Smooth muscle cell (in vitro differentiated cells): ENCODE measurements at regions not wholly inside any gene's neighbourhood (a gene's known extent, or its start where the extent isn't known, plus 50 kb on each side); places are given as distances from the start of the nearest gene placed in this dataset.

Source experiments
- DNase-seq: peaks from one replicate; lab custom pipeline; 2025; ENCODE audit not compliant: unreplicated experiment; lab: John Stamatoyannopoulos, UW
- H2AFZ ChIP-seq: fragments of 200-600 bp; sonication (generic); 2 replicates; pipeline ENCODE4 v1.6.0; 2016; ENCODE audit warnings: antibody characterized with exemption, low read depth, mild to moderate bottlenecking
- H3F3A ChIP-seq: fragments of 200-600 bp; sonication (generic); 2 replicates; pipeline ENCODE4 v1.6.0; 2017; ENCODE audit warnings: antibody characterized with exemption, low read depth
- H3K27ac ChIP-seq: fragments of 200-600 bp; sonication (generic); 2 replicates; pipeline ENCODE4 v1.5.1; 2016; ENCODE audit warnings: low read depth, mild to moderate bottlenecking
- H3K27me3 ChIP-seq: fragments of 200-600 bp; sonication (generic); 2 replicates; pipeline ENCODE4 v1.6.1; 2016; ENCODE audit warnings: low read depth, mild to moderate bottlenecking
- H3K36me3 ChIP-seq: fragments of 200-600 bp; sonication (generic); 2 replicates; pipeline ENCODE4 v1.5.1; 2016; ENCODE audit warnings: low read depth
- H3K4me1 ChIP-seq: fragments of 200-600 bp; sonication (generic); 2 replicates; pipeline ENCODE4 v1.5.1; 2016; ENCODE audit warnings: low read depth
- H3K4me2 ChIP-seq: fragments of 200-600 bp; sonication (generic); 2 replicates; pipeline ENCODE4 v1.6.0; 2016; ENCODE audit warnings: mild to moderate bottlenecking
- H3K4me3 ChIP-seq: fragments of 200-600 bp; sonication (generic); 2 replicates; pipeline ENCODE4 v1.5.1; 2016; ENCODE audit warnings: mild to moderate bottlenecking
- H3K79me2 ChIP-seq: fragments of 200-600 bp; sonication (generic); 2 replicates; pipeline ENCODE4 v1.6.0; 2016; ENCODE audit warnings: low read depth, mild to moderate bottlenecking
- H3K9ac ChIP-seq: fragments of 200-600 bp; sonication (generic); 2 replicates; pipeline ENCODE4 v1.6.0; 2016; ENCODE audit warnings: low read depth
- H3K9me3 ChIP-seq: fragments of 200-600 bp; sonication (generic); replicated peaks from 2 replicates; pipeline ENCODE4 v1.5.1; 2016; ENCODE audit warnings: low read depth
- H4K20me1 ChIP-seq: fragments of 200-600 bp; sonication (generic); 2 replicates; pipeline ENCODE4 v1.6.0; 2016; ENCODE audit warnings: low read depth
- CTCF ChIP-seq: fragments of 200-600 bp; sonication (generic); IDR thresholded peaks from 2 replicates; pipeline ENCODE4 v1.5.1; 2017; ENCODE audit warnings: borderline replicate concordance, mild to moderate bottlenecking, antibody characterized with exemption; ENCODE audit not compliant: insufficient read depth, poor library complexity, severe bottlenecking
- WGBS: methylation state at CpG from one replicate; pipeline ENCODE4 v1.1.7; 2016; ENCODE audit warnings: low lambda C conversion rate; 5-methylcytosine and 5-hydroxymethylcytosine counted together

DNA sequence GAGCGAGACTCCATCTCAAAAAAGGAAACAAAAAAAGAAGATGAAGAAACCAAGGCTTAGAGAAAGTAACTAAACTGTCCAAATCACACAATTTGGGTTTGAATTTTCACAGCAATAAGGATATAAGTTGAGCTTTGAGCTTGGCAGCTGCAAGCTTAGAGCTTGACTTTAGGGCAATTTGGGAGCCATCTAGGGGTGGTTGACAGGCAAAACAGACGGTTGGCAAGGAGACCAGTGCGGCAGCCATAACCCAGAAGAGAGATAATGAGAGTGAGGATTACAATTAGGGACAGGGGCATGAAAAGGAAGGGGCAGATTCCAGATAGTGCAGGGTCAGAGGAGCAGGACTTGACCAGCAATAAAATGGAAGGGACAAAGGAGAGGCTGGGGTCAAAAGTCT, 382.2 kb upstream of the HNRNPA3 start:
- no peaks in the 10 kb centered on the region for H3K4me1 ChIP-seq
- H3K9me3 ChIP-seq, result no peaks in the 10 kb centered on the region
- no peak overlapping the region for H3K9ac ChIP-seq
- DNase-seq, result no peak
- TF ChIP-seq CTCF, result no peak
- no peak overlapping the region for H3K27ac ChIP-seq
- WGBS, result 55% methylated on average over 3 of the region's 3 CpGs
- no peak overlapping the region for H3K4me2 ChIP-seq
- H3K36me3 ChIP-seq, result no peaks in the 10 kb centered on the region
- H3F3A ChIP-seq, result no peaks in the 10 kb centered on the region
- no peak overlapping the region for H3K4me3 ChIP-seq
- no peak overlapping the region for H2AFZ ChIP-seq
- peaks cover 20% of the 10 kb centered on the region for H3K27me3 ChIP-seq
- no peaks in the 10 kb centered on the region for H4K20me1 ChIP-seq
- H3K79me2 ChIP-seq, result no peaks in the 10 kb centered on the region

DNA sequence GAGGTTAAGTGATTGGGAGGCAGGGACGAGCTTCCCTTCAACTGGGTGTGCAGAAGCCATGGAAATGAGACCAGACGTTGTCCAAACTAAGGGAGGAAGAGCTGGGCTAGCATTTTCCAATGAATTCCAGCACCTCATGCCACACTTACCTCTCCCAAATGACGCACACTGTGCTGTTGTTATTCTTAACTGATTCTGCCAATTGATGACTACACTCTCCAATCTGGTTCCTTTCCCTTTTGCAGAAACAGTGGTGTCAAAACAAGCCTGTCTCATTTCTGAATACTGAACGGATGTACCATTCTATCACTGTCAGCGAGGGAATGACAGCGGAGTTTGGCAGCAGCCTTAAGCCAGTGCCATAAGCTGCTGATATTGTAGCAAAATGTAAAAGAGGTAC, 380.5 kb upstream of the HNRNPA3 start:
- H3K4me2 ChIP-seq, result no peak overlapping the region
- no peak for DNase-seq
- peaks cover 5% of the 10 kb centered on the region for H3K27me3 ChIP-seq
- no peaks in the 10 kb centered on the region for H3K4me1 ChIP-seq
- no peaks in the 10 kb centered on the region for H3F3A ChIP-seq
- no peak overlapping the region for H3K27ac ChIP-seq
- H3K4me3 ChIP-seq, result no peak overlapping the region
- no peaks in the 10 kb centered on the region for H4K20me1 ChIP-seq
- 93% methylated on average over 6 of the region's 6 CpGs for WGBS
- H2AFZ ChIP-seq, result no peak overlapping the region
- no peak for TF ChIP-seq CTCF
- no peaks in the 10 kb centered on the region for H3K36me3 ChIP-seq
- no peak overlapping the region for H3K9ac ChIP-seq
- H3K79me2 ChIP-seq, result no peaks in the 10 kb centered on the region
- no peaks in the 10 kb centered on the region for H3K9me3 ChIP-seq

GRCh38 chr2:176833671-176834070, 378.9 kb upstream of the HNRNPA3 start:
- Histone ChIP-seq H3K36me3 (no peaks in the 10 kb centered on the region), H3K4me3 (no peak overlapping the region), H3K4me1 (no peaks in the 10 kb centered on the region), H3F3A (no peaks in the 10 kb centered on the region), H3K9me3 (no peaks in the 10 kb centered on the region), H4K20me1 (no peaks in the 10 kb centered on the region), H3K9ac (no peak overlapping the region), H2AFZ (no peak overlapping the region), H3K27me3 (no peaks in the 10 kb centered on the region), H3K79me2 (no peaks in the 10 kb centered on the region), H3K27ac (no peak overlapping the region), H3K4me2 (no peak overlapping the region)
- no peak for DNase-seq
- TF ChIP-seq CTCF, result no peak

GRCh38 chr2:176834226-176834625, 378.4 kb upstream of the HNRNPA3 start:
- no peaks in the 10 kb centered on the region for H3K27me3 ChIP-seq
- H3K9ac ChIP-seq, result no peak overlapping the region
- no peaks in the 10 kb centered on the region for H3F3A ChIP-seq
- H3K27ac ChIP-seq, result no peak overlapping the region
- DNase-seq, result no peak
- H2AFZ ChIP-seq, result no peak overlapping the region
- no peaks in the 10 kb centered on the region for H4K20me1 ChIP-seq
- H3K4me1 ChIP-seq, result no peaks in the 10 kb centered on the region
- H3K79me2 ChIP-seq, result no peaks in the 10 kb centered on the region
- no peaks in the 10 kb centered on the region for H3K9me3 ChIP-seq
- H3K4me3 ChIP-seq, result no peak overlapping the region
- no peaks in the 10 kb centered on the region for H3K36me3 ChIP-seq
- H3K4me2 ChIP-seq, result no peak overlapping the region
- 92% methylated on average over 3 of the region's 3 CpGs for WGBS
- no peak for TF ChIP-seq CTCF
